ENCODE measurements at regions not wholly inside any gene's neighbourhood (a gene's known extent, or its start where the extent isn't known, plus 50 kb on each side); places are given as distances from the start of the nearest gene placed in this dataset.

GRCh38 chr7:67940400-67940799 lies 943.8 kb downstream of the TYW1 start:
- no peak for DNase-seq

DNA sequence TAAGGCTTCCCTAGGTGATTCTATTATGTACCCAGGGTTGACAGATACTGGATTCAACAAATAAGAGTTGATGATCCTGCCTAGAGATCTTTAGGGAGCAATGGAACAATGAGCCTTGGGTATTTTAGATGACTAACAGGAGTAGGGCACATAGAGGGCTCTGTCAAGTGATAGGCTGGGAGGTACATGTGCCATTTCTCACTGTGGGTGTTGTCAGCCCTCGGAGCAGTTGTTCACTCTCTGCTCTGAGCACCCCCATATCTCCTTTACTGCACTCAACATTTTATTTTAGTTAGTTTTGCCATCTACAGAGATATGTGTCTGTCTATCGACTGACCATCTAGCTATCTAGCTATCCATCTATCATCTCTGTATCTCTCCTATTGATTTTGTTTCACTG lies 950.6 kb downstream of the TYW1 start:
- no peak for DNase-seq

GRCh38 chr7:67947646-67948045 lies 951.0 kb downstream of the TYW1 start:
- DNase-seq: no peak

DNA sequence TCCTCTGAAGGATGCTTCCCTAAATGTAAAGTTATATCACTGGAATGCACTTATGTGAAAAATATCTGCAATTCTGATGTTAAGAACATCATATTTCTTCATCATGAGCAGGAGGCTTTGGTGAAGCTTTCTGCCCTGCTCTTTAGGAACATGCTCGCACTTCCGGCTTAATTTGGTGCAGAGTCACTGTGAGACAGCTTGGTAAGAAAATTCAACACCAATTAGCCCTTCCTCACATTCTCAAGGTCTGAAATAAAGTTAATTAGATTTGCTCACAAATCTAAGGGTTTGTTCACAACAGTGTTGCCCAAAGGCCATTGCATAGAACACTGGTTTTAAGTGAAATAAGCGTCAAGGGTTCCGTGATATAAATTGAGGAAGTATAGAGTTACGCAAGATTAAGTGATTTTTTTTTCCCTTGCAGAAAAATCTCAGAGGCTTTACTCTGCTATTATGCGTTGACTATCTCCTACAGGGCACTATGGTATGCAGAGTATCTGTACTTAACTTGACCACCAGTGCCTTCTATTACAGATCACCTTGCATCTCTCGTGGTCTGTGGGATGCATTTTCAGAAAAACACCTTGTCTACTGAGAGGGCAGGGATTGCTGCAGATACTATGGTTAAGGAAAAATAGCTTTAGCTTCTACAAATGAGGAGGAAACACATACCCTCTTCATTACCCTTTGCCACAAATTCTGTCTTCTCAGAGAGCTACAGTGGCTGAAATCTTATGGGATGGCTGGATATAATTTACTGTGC lies 953.9 kb downstream of the TYW1 start:
- no peak for DNase-seq

DNA sequence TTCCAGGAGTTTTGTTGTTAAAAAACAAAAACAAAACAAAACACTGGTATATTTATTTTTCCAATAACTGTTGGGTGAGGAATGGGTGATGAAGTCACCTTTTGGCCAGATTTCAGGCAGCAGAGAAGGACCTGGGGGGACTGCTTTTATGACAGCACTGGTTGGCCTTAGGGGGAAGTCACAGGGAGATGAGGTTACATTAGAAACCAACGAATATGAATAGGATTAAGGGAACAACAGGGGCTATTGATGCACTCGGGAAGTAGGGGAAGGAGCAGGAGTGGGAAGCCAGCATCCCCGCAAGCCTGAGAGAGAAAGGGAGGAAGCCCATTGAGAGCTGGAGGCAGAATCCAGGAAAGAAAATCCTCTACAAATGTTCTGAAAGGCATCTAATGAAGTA lies 958.4 kb downstream of the TYW1 start:
- DNase-seq: no peak

DNA sequence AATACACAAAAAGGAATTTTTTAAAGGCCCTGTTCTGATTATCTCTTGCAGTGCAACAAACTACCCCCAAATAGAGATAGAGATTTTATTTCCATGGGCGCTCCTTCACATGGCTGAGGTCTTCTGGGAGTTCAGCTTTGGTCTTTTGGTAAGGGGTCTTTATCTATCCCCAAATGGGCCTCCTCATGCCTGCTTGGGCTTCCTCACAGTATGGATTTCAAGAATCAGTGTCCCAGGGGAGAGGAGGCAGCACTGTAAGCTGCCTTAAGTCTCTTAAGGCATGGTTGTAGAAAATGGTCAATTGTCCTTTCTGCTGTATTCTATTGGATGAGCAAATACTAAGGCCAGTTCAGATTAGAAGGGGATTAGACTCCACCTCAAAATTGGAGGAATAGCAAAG lies 966.2 kb downstream of the TYW1 start:
- no peak for DNase-seq

DNA sequence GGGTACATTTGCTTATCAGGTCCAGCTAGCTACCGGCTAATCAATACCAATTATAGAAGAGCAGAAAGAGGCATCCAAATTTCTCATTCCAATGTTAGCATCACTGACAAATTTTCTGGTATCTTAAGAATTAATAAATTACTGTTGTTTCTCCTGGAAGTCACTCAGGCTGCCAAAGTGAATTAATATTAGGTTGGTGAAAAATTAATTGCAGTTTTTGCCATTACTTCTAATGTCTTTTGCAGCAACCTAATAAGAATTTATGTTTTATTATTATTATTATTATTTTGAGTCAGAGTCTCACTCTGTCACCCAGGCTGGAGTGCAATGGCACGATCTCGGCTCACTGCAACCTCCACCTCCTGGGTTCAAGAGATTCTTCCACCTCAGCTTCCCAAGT lies 979.9 kb downstream of the TYW1 start:
- no peak for DNase-seq

DNA sequence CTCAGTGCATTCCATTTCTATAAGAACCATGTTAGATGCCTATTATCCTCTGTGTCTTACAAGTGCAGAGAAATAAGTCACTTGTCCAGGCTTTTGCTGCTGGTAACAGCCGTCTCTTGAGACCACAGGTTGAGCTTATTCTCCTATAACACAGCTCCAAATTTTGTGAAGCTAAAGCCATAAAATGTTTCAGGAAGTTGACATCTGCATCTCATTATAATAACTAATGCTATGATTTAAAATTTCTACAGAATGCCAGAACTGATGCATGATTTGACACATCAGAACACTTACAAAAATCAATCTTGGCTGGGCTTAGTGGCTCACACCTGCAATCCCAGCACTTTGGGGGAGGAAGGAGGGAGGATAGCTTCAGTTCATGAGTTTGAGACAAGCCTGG lies 986.9 kb downstream of the TYW1 start:
- no peak for DNase-seq

DNA sequence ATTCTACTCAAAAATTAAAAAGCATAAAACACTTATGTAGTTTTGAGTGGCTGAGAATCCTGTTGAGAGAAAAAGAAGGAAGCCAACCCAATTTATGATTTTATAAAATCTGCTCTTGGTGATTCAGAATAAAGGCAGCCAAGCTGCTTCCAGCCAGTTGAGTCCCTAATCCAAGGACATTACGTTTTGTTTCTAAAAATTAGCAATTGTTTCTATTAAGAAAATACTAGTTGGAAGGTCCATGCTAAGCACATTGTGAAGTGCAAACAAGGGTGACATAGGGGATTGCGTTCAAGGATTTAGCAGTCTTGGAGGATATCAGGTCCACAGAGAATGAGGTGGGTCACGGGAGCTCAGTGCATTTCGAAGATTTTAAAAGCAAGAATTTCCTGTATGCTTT lies 987.7 kb downstream of the TYW1 start:
- DNase-seq: no peak

DNA sequence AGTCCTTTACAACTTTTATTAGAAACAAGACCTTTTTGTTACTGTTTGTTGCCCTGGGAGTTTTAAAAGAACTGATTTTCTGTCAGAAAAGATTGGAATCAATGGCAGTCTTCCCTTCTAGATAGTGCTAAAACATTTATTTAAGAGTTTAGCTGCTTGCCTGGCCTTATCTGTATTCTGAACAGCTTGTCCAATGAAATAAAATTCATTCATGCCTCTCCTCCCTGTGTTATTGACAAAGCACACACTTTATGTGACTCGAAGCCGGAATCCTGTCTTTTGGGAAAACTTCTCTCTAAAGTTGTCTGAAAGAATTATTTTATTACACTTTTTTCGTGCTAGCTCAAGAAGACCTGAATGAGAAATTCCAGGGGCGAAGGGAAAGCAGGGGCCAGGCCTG lies 992.5 kb downstream of the TYW1 start:
- no peak for DNase-seq

- no peak for DNase-seq
These were observed 993.4 kb downstream of the TYW1 start for GRCh38 chr7:67990003-67990402.

- no peak for DNase-seq
These were observed 994.1 kb downstream of the TYW1 start for GRCh38 chr7:67990716-67991115.

DNA sequence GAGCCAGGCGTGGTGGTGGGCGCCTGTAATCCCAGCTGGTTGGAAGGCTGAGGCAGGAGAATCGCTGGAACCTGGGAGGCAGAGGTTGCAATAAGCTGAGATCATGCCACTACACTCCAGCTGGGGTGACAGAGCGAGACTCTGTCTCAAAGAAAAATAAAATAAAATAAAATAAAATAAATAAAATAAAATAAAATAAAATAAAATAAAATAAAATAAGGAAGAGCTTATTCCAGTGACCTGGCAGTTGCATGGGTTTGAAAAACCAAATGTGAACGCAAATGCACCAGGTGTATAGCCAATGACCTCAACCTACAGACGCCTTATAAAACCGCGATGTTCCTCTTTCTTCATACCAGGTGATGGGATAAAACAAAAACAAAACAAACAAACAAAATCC lies 995.7 kb downstream of the TYW1 start:
- DNase-seq: no peak

DNA sequence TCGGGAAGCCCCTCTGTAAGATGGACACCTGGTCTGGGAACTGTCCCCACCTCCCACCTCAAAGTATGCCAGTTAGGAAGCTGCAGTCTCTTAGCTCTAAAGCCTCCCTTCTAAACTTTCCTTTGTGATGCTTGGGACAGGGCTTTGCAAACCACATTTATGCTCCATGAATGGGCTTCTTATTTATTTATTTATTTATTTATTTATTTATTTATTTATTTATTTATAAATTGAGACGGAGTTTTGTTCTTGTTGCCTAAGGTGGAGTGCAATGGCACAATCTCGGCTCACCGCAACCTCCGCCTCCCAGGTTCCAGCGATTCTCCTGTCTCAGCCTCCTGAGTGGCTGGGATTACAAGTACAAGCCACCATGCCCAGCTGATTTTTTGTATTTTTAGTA lies 1009.4 kb downstream of the TYW1 start:
- no peak for DNase-seq

DNA sequence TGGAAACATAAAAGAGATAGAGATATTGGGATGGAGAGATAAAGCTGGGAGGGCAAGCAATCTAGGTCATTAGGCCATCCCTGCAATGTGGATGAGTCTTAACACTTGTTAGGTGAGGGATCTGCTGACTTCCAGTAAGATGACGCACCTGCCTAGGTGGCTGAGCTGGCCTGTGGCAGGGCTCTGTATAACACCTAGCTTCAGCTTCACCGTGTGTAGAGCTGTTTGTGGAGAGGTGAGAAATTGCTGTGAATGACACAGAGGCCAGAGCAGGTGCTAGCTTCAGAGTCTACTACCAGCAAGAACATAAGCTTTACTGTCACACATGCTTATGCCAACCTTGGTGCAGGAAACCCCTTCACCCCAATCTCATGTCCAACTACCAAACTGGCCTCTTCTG lies 1010.0 kb downstream of the TYW1 start:
- DNase-seq: no peak

DNA sequence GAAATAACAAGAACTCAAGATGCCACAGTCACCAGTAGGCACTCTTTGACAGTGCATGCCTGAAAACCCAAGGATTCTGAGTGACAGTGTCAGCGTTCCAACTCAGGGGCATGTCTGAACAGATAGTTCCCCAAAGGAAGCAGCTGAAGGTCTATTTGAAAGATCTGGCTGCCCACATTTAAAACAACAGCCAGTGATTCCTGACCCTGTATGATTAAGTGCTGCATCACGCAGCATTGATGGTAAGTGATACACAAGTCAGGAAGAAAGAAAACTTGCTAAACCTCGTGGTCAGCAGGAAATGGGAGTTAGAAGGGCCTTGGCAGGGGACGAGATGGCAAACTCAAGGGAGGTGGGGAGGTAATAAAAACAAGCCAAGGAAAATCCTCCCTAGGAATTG lies 1013.1 kb downstream of the TYW1 start:
- no peak for DNase-seq

GRCh38 chr7:68014031-68014736 lies 1017.6 kb downstream of the TYW1 start:
- DNase-seq: no peak

GRCh38 chr7:68015122-68015977 lies 1018.7 kb downstream of the TYW1 start:
- DNase-seq: no peak

DNA sequence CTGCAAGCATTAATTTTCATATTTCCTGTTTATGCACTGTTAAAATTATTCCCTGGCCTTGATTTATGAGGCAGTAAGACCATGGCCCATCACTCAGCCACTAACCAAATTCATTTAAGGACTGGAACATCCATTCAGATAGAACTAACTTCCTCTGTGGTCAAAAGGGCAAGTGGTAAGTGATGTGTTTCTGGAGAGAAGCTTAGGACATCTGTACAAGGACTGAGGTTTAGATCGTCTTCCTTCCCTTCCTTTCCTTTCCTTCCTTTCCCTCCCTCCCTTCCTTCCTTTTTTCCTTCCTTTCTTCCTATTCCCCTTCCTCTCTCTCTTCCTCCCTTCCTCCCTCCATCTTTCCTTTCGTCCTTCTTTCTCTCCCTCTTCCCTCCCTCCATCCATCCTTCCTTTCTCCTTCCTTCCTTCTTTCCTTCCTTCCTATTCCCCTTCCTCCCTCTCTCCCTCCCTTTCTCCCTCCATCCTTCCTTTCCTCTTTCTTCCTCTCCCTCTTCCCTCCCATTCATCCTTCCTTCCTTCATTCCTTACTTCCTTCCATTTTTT lies 1019.4 kb downstream of the TYW1 start:
- DNase-seq: no peak

DNA sequence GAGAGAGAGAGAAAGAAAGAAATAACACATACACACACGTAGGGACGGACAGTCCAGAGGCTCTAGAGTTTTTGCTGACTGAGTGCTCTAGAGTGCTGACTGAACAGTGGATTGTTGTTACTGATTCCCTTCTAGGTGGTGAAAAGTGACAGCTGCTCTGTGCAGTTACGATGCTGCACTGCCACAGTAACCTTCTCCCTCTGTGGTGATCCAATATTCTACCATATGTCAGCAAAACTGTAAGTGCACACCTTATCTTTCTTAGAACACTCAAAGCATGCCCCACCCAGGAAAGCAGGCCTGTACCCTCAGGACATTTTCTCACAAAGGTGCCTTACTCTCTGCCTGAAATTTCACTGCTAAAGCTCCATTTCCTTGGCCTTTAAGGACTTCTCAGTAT lies 1023.5 kb downstream of the TYW1 start:
- no peak for DNase-seq

- no peak for DNase-seq
These were observed 1028.7 kb downstream of the TYW1 start for GRCh38 chr7:68025369-68025768.

GRCh38 chr7:68030530-68030929 lies 1033.9 kb downstream of the TYW1 start:
- no peak for DNase-seq

DNA sequence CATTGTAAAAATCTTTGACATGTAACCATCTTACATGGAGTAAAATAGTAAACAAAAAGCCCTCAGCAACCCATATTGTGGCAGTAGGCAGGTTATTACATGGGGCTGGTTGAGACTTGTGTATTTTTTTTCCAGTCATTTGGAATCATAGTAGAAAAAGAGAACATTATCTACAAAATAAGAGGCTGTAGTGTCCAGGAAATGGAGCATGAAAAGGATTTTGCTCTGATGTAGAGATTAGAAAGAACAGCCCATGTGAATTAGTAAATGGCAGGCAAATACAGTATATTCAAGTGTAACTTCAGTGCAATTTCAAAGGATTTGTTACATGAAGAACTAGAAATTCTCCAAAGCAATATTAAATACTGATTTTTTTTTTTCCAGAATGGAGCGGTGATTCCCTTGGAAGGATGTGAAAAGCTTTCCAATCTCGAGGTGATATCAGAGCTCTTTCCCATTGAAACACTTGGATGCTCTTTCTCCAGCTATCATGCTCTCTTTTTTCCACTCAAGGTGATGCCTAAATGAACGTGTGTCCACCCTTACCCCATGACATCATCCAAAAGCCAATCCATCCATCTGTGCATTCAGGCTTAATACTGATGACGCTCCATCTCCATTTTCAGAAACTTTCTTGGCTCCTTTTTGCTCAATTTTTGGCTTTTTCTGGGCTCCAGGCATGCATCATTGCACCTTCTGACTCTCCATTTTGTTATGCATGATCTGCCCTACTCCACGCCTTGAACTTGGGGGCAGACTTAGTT lies 1034.7 kb downstream of the TYW1 start:
- no peak for DNase-seq

All from stimulated activated CD4-positive, alpha-beta T cell treated with anti-CD3 and anti-CD28 coated beads, Interleukin-2, amount 100 ng/mL, for 24 hours (primary cell).